ENCODE measurements at regions not wholly inside any gene's neighbourhood (a gene's known extent, or its start where the extent isn't known, plus 50 kb on each side); places are given as distances from the start of the nearest gene placed in this dataset.

DNA sequence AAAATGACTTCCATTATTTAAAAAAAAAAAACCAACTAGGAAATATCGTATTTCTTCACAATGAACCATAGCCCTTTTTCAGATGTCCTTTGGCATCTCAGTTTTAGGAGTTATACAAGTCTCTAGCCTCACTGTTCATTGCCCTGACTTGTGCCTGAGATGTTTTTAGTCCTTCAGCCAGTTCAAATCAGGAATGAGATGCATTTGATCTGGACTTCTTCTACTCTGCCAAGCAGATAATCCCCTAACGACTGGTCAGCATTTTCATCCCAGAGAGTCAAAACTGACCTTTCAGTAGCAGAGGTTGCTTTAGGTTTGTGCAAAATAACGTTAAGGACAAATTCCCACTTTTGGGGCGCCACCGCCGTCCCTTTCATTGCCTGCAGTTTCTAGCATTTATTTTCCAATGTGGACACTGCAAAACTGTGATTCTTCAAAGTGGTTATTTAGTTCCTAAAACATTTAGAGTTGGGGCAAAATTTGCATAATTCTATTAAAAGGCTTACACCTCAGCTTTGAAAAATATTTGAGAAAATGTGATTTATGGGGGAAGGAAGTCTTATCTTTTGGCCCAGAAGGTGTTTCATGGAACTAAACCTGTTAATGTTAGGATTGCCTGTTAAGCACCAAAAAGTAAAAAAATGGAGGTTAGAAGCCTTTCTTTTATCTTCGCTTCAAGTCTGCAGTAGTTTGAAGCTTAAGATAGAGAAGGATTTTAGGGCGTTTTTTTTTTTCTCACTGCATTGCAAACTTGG lies 152.0 kb upstream of the SGK1 start:
- Mint-ChIP-seq H3K36me3 (ENCODE audit: low read depth) (no peaks in the 10 kb centered on the region), H3K4me1 (ENCODE audit: low read depth) (peaks cover 52% of the 10 kb centered on the region), H3K27ac (no peak overlapping the region), H3K27me3 (ENCODE audit: insufficient read depth) (no peaks in the 10 kb centered on the region), H3K4me3 (no peak overlapping the region), H3K9me3 (no peaks in the 10 kb centered on the region)
- no peak for DNase-seq
- TF ChIP-seq, protein P1, sequence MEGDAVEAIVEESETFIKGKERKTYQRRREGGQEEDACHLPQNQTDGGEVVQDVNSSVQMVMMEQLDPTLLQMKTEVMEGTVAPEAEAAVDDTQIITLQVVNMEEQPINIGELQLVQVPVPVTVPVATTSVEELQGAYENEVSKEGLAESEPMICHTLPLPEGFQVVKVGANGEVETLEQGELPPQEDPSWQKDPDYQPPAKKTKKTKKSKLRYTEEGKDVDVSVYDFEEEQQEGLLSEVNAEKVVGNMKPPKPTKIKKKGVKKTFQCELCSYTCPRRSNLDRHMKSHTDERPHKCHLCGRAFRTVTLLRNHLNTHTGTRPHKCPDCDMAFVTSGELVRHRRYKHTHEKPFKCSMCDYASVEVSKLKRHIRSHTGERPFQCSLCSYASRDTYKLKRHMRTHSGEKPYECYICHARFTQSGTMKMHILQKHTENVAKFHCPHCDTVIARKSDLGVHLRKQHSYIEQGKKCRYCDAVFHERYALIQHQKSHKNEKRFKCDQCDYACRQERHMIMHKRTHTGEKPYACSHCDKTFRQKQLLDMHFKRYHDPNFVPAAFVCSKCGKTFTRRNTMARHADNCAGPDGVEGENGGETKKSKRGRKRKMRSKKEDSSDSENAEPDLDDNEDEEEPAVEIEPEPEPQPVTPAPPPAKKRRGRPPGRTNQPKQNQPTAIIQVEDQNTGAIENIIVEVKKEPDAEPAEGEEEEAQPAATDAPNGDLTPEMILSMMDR (IDR thresholded peaks at IDR 0.05) = no peak

DNA sequence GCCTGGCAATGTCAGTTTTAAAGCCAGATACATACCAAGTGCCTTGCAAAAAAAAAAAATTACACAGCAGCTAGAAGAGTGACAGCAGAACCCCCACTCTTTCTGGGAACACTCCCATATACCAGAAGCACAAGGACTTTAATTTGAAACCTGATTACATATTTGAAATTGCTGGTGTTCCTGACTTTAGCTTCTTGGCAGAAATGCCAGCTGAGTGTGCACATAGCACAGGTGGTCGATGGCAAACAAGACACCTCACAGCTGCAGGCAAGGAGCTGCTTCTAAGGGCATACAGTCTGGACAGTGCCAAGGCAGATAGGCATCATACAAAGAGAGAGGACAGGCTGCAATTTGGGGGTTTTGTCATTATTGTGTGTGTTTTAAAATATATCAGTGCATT lies 150.7 kb upstream of the SGK1 start:
- peaks cover 63% of the 10 kb centered on the region for H3K4me1 Mint-ChIP-seq (ENCODE audit: low read depth)
- H3K27me3 Mint-ChIP-seq (ENCODE audit: insufficient read depth) = no peaks in the 10 kb centered on the region
- TF ChIP-seq, protein P1 (IDR thresholded peaks at IDR 0.05) = no peak
- H3K27ac Mint-ChIP-seq = no peak overlapping the region
- H3K4me3 Mint-ChIP-seq = no peak overlapping the region
- H3K9me3 Mint-ChIP-seq = no peaks in the 10 kb centered on the region
- DNase-seq = no peak
- H3K36me3 Mint-ChIP-seq (ENCODE audit: low read depth) = no peaks in the 10 kb centered on the region

DNA sequence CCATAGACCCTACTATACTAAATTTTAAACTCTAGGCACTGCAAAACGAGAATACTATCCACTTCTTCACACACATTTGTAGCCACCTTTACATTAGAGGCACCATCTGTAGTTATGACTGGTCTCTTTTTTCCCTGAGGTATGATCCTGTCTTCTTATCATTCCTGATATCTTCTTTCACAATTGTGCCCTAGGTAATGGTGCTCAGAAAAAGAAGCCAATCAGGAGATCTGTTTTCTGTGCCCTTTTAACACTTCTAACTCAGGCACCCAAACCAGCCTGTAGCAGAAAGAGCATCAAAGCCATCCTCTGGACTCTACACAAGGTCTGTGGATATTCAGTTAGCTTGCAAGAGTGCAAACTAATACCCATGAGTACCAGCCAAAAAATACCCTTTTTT lies 149.7 kb upstream of the SGK1 start:
- no peaks in the 10 kb centered on the region for H3K9me3 Mint-ChIP-seq

DNA sequence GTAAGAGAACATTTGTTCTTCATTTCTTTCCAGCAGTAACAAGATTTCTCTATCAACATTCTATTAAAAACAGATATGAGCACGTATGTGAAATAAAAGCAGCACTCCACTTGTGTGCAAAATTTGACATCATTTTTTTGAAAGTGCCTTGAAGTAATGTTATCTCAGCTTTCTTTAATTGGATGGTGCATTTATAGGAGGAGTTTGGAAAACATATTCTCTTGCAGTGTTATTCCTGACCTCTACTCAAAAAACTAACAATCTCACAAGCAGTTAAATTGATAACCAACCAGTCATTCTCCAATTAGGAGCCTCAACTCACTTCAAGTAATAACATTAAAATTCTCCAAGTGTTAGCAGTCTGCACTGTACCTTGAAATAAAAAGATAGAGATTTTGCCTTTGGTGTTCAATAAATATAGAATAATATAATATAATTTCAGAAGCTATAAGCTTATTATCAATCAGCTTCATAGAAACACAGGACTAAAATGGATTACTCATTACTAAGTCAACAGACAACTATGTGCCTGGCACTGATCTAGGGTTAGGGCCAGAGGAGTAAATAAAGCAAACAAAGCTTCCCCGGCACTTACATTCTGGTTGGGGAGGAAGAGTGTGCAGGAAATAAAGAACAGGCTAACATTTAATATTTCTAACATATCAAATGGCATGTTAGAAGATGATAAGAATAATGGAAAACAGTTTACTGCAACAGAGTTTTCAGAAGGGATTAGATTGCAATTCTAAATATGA lies 149.0 kb upstream of the SGK1 start:
- no peaks in the 10 kb centered on the region for H3K36me3 Mint-ChIP-seq (ENCODE audit: low read depth)

More for the DNA sequence above, 149.7 kb upstream of the SGK1 start:
- peaks cover 3% of the 10 kb centered on the region; the same call in 1 of the 2 replicates for H3K27me3 Mint-ChIP-seq (ENCODE audit: insufficient read depth)
- H3K36me3 Mint-ChIP-seq (ENCODE audit: low read depth) = no peaks in the 10 kb centered on the region
- peak overlapping the region; percentile 12; the same call in 1 of the 2 replicates for H3K27ac Mint-ChIP-seq
- peaks cover 58% of the 10 kb centered on the region for H3K4me1 Mint-ChIP-seq (ENCODE audit: low read depth)
- DNase-seq = no peak
- TF ChIP-seq, protein P1 (IDR thresholded peaks at IDR 0.05) = no peak
- no peak overlapping the region for H3K4me3 Mint-ChIP-seq

DNA sequence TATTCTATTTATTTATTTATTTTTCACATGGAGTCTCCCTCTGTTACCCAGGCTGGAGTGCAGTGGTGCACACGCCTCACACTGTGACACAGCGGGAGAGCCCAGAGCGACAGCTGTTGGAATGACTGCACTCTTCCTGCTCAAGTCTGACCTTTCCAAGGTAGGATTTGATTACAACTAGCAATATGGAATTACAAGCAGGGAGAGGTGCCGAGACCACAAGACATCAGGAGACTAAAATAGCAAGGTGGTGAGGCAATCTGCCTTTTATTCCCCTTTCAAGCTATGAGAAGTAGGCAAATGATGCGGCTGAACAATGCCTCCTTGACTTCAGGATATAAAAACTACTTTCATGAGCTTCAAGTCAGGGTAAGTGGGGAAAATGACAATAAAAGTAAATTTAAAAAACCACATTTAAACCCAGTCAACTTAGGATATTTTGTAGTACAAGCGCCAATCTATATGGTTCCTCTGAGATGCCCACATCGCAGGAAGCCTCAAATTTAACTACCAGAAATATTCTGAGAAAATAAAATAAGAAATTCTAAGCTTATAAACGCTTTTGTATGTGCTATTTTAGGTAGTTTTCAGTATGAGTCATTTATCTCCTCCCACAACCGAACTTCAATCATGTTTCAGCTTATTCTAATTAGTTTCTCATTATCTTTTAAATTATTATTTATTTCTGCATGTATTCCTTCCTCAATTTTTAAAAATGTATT lies 146.9 kb upstream of the SGK1 start:
- H3K27me3 Mint-ChIP-seq (ENCODE audit: insufficient read depth) = peaks cover 3% of the 10 kb centered on the region; the same call in 1 of the 2 replicates
- DNase-seq = no peak
- H3K36me3 Mint-ChIP-seq (ENCODE audit: low read depth) = no peaks in the 10 kb centered on the region
- H3K4me1 Mint-ChIP-seq (ENCODE audit: low read depth) = peaks cover 50% of the 10 kb centered on the region
- H3K9me3 Mint-ChIP-seq = no peaks in the 10 kb centered on the region
- no peak overlapping the region for H3K27ac Mint-ChIP-seq
- no peak overlapping the region for H3K4me3 Mint-ChIP-seq
- TF ChIP-seq, protein P1 (IDR thresholded peaks at IDR 0.05) = no peak

More for the DNA sequence above, 149.0 kb upstream of the SGK1 start:
- Mint-ChIP-seq H3K4me1 (ENCODE audit: low read depth) (peaks cover 51% of the 10 kb centered on the region), H3K27me3 (ENCODE audit: insufficient read depth) (peaks cover 3% of the 10 kb centered on the region; the same call in 1 of the 2 replicates), H3K9me3 (no peaks in the 10 kb centered on the region), H3K27ac (peak overlapping the region; percentile 50), H3K4me3 (0 out of 2 replicates have a peak overlapping the region, but pooled peaks have one; percentile 22)
- TF ChIP-seq, protein P1 (IDR thresholded peaks at IDR 0.05) = no peak
- DNase-seq = no peak

All from HFFc6 (cell line).